Activated T-cell treated with anti-CD3 and anti-CD28 coated beads, Interleukin-2, amount 50 U/mL, for 48 hours (primary cell): ENCODE measurements at regions not wholly inside any gene's neighbourhood (a gene's known extent, or its start where the extent isn't known, plus 50 kb on each side); places are given as distances from the start of the nearest gene placed in this dataset.
"Not testable (repeated sequence)": the region's sequence is repeated elsewhere in the genome, so short reads cannot be mapped to it uniquely, and the experiment has no call there.

Experiments used
- DNase-seq, 2 experiments: peaks; one replicate each; pipeline ENCODE4 v3.0.0-alpha.2; 2020

DNA sequence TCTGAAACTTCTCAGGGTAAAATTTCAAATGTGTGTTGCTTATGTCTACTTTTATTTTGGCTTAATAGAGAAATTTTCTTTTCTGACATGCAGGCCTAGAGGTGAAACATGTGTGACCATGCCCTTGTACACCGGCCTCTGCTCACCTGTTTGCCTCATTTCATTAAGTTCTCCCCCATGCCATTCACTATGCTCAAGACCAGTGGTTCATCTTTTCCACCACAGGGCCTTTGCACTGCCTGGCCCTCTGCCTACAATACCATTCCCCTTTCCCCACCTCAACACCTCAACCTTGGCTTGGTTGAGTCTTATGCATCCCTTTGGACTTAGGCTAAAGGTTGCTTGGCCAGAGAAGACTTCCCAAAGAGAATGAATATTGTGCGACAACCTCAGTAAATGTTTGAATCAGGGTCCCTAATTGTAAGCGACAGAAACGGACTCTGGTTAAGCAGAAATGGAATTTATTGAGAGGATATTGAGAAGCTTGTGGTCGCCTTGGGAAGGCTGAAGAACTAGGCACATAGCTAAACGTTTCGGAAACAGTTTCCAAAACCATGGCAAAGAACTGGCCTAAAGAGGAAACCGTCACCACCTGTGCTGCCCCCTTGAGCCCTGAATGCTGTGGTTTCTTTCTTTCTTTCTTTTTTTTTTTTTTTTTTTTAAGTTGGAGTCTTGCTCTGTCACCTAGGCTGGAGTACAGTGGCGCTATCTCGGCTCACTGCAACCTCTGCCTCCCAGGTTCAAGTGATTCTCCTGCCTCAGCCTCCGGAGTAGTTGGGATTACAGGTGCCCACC, 152.2 kb downstream of the SOX4 start:
- DNase-seq = no peak

DNA sequence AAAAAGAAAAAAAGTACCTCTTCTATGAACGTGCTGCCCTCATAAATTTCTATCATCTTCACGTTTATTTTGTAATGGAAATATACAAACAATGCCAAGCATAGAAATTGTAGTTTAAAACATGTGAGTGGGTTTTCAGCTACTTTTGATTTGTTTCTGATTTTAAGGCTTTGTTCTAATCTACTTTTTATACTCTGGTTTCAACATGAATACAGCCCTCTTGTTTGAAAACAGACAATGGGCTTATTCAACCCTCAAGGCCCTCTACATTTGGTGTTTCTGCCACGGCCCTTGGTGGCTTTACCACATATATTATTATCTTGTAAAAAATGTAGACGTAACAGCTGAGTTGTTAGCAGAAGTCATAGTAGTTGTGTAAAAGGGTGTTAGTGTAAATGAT, 153.9 kb downstream of the SOX4 start:
- DNase-seq = no peak

DNA sequence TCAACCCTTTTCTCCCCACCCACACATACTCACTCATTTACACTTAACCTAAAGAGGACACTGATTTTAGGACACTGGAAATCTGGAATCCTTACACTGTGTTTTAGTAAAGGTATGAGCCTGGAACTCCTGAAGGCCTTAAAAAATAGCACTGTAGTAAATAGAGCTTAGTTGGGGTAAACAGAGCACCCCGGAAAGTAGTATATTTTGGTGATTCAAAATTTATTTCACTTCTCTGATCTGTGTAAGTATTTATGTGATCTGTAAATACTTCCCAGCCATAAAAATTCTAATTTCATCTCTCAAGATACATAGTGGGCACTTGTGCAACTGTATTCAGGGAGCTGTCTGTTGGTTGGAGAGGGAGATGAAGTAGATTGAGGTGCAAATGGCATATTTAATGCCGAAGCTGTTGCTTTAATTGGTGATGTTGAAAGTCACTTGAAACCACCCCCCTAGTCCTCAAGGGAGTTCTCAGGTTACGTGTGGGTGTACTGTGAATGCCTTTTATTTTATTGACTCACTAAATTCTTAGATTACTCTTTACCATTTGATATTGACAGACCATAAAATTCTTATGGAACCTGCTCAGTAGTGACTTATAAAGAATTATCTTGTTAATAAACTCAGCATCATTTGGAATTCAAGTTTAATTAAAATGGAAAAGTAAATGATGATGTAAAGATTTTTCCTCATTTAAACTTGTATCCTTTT, 154.9 kb downstream of the SOX4 start:
- DNase-seq = no peak

DNA sequence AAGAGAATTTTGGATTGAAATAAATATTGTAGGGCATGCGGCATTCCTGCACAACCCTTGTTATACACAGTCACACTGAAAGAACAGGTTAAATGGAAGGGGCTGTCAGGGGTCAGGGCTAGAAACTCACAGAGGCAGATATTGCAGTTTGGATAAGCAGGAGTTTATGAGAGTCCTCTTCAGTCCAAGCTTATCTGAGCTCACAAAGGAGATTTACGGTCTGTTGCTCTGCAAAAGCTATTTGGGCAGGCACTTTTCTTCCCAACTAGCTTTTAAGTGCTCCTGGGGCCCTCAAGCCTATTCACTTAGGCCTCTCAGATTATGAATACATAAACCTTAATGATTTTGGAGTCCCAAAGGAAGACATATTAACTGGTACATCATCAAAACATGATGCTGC, 156.2 kb downstream of the SOX4 start:
- no peak for DNase-seq

DNA sequence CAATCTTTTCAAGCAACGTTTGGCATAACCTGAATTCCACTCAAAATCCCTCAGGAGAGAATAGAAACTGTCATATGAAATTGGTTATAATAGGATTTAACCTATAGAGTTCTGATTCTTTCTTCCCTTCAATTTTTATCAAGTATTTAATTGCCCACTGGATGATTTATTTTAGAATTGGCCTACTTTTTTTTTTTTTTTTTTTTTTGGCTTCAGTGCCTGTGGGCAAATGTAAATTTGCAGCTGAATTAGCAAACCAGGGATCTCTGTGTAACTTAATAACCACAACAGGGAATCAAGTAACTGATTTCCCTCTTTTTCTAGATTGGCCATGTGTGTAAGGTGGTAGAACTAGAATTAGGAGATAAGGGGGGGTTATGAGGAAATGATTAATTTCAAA, 157.0 kb downstream of the SOX4 start:
- DNase-seq = no peak

DNA sequence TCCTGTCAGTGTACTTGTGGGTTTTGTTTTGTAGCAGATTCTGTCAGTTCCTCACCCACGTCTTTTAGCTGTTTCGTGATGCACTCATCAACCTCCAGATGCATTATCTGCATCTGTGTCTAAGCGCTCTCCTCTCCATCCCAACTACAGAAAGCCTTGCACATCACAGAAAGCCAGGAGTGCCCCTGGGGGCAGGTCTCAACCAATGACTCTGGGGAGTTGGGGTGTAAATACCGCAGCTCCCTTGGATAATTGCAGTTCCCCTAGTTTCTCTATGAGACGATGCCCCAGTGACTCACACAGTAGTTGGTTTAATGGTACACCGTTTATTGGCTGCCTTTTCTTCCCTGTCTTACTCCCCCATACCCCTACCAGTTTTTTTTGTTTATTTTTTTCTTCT, 158.1 kb downstream of the SOX4 start:
- DNase-seq = no peak

DNA sequence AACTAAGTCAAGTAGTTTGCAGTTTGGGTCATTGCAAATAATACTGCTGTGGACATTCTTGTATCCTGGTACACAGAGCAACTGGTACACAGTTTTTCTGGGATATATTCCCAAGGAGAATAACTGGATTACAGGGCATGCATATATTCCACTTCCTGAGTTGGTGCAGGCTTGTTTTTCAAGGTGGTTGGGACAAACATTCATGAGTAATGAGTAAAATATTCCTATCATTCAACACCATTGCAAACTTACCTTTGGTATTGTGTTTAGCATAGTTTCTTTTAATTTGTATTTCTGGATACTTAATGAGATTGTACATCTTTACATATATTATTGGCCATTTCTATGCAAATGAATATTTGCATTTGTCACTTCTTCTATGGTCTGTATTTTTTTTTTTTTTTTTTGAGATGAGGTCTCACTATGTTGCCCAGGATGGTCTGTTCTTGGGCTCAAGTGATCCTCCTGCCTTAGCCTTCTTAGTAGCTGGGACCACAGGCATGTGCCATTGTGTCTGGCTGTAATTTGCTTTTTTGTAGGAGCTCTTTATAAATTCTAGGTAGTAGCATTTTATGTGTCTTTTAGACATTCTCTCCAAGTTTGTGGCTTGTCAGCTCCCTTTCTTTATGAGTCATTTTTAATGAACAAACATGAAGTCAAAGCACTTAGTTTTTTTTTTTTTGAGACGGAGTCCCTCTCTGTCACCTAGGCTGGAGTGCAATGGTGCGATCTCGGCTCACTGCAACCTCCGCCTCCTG, 158.7 kb downstream of the SOX4 start:
- DNase-seq = no peak

DNA sequence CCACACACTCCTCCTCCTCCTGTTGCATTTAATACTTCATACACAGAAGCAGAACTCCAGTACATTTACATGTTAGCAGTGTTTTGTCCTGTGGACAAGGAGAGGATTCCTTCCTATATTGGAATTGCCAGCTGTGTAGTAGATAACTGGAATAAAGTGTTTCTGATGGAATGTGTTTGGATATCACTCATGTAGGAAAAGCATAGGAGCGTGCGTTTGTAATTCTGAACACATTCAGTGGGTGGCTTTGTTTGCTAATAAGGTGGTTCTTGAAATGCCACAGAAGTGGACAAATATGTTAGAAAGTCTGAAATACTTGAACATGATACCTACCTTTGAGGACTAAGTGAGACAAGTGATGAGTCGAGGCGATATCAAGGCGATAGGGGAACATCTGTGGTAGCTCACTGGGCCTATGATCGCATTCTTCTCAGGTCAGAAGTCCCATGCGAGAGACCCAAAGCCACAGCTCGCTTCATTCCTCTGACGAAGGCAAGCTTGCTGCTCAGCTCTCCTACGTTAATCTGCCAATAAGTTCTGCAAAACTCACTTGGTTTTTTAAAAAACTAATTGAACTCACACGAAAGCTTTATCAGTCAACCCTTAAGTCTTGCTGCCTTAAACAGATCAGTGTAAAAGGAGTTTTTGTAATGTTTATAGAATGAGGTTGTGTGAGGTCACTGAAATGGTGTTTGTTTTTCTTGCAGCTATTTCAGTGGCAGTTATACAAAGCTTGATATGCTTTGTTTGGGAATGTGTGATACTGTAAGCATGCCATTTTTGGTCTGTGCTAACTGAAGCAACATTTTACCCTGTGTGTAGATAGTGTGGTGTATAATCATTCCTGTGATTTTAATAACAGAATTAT, 159.9 kb downstream of the SOX4 start:
- DNase-seq = no peak

DNA sequence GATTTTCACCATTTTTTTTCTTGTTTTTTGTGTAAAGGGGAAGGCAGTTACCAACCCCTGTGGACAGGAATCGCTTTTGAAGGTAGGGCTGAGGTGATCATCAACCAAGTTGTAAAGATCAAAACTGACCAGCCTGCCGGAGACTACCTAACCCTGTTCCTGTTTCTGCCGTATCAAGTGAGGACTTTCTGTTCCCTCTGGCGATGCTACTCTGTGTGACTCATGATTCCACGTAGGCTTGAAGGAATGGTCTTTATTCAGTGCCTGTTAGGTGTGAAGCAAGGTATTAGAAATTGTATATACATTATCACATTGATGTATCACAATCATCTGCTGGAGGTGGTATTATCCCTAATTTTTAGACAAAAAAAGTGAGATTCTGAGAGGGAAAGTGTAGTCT, 161.3 kb downstream of the SOX4 start:
- no peak for DNase-seq

DNA sequence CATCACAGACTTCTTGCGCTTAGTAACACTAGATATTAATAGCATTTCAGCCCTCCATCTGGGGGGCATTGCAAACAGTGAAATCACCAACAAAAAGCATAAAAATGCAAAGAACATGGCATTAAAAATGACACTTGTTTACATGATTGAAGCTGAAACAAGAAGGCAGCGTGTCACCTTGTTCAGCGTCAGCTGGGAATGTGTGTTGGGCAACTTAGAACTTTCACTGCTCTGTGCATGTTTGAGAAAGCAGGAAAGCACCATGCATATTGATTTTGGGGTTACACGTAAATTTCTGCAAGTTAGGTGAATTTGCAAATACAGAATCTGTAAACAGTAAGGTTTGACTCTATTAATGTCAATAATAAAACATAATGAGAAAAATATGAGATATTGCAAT, 162.9 kb downstream of the SOX4 start:
- no peak for DNase-seq

DNA sequence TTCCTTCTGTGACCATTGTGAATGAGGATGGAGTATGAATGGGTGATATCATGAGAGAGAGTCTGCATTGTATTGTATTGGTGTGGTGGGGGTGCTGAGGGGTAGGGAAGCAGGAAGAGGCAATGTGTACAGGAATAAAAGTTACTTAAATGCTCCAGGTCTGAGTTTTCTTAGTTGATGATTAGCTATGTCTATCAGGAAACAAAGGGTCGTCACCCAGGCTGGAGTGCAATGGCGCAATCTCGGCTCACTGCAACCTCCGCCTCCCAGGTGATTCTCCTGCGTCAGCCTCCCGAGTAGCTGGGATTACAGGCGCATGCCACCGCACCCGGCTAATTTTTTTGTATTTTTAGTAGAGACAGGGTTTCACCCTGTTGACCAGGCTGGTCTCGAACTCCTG, 163.8 kb downstream of the SOX4 start:
- not testable (repeated sequence) for DNase-seq

DNA sequence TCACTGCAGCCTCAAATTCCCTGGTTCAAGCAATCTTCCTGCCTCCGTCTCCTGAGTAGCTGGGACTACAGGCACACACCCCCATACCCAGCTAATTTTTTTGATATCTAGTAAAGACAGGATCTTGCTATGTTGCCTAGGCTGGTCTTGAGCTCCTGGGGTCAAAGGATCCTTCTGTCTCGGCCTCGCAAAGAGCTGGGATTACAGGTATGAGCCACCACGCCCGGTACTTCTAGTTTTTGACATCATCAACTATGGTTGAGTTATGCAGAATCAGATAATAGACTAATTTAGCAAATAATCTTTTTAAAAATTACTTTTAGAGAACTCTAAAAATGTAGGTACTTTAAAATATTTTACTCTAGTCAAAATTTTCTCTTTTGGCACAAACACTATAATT, 166.2 kb downstream of the SOX4 start:
- DNase-seq = no peak

DNA sequence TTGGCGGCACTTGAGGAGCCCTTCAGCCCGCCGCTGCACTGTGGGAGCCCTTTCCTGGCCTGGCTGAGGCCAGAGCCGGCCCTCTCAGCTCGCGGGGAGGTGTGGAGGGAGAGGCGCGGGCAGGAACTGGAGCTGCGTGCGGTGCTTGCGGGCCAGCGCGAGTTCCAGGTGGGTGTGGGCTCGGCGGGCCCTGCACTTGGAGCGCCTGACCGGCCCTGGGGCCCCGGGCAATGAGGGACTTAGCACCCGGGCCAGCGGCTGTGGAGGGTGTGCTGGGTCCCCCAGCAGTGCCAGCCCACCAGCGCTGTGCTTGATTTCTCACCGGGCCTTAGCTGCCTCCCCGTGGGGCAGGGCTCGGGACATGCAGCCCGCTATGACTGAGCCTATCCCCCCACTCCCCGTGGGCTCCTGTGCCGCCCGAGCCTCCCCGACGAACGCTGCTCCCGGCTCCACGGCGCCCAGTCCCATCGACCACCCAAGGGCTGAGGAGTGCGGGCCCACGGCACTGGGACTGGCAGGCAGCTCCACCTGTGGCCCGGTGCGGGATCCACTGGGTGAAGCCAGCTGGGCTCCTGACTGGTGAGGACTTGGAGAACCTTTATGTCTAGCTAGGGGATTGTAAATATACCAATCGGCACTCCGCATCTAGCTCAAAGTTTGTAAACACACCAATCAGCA, 167.6 kb downstream of the SOX4 start:
- DNase-seq = not testable (repeated sequence)

DNA sequence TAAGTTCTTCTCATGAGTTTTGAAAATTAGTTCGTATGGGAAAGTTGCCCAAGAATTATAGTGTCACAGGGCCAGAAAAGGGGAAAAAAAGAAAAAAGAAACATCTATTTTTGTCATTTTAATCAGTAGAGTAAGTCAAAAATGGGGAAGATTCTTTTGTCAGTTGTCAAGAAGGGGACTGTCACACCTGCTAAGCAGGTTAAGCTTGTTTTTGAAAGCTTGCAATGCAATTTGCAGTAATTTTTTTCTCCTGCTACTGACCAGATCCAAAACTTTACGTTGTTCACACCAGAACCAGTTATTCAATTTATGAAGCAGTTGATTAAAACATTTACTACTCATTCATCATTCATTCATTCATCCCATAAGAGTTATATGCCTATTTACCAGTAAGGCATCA, 171.4 kb downstream of the SOX4 start:
- no peak for DNase-seq

DNA sequence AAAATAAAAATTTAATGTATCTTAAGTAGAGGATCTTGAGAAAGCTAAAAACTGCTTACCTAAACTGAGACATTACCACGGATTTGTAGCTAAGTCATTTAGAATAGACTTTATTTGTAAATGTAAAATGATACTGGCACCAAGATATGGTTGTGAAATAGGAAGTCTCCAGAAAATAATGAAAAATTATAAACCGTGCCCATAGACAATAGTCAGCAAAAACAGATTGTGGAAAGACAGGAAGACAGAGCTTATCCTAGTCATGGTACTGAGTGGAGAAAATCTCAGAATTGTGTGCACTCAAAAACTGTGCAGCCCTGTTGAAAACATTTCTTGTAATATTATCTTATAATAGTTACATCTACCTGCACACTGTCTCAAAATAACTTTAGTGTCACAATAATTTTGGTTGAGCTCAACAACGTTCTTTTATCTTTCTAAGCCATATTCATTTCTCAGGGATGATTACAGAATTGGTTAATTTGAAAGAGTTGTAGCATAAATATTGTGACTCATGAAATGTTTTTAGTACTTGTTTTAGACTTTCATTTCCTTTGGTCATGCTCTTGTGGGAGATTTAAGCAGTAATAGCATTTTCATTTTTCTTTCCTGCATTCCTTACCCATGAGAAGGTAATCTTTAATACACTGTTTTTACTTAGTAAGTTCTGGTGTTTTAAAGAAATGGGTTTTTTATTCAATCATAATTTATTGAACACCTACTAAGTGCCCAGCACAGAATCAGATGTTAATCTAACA, 174.5 kb downstream of the SOX4 start:
- DNase-seq = no peak

DNA sequence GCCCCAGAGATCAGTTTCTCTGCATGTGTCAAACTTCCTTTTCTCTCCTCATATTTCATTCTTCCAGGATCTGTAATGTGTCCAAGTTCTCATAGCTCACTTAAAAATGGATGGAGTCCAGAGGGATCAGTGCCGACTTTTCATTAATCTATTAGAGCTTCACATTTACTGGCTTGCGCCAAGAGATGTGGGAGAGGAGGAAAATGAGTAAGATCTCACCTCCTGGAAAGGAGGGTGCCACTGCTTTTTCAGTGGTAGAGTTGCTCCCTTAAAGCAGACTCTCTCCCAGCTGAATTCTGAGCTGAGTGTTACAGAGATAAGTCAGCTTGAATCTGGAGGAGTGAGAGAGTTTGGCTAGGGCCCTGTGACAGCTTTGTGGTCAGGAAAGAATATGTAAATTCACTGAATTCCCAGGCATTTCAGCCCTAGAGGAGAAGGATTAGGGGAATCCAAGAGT, 175.9 kb downstream of the SOX4 start:
- DNase-seq = no peak

DNA sequence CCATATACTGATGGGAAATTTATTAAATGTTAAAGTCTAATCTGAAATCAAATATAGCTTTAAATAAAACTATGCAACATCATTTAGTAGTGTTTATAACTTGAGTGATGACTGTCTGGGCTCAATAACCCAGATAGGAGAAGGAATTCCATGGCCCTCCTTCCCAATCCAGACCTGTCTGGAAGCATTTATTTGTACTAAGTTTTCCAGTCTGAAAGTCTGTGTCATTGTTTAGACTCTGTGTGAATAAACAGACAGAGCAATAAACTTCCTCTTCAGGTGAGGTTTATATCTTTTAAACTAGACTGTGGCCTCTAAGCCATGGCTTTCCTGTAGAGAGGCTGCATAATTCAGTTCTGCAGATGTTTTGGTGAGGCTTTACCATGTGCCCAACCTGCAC, 176.4 kb downstream of the SOX4 start:
- no peak for DNase-seq

DNA sequence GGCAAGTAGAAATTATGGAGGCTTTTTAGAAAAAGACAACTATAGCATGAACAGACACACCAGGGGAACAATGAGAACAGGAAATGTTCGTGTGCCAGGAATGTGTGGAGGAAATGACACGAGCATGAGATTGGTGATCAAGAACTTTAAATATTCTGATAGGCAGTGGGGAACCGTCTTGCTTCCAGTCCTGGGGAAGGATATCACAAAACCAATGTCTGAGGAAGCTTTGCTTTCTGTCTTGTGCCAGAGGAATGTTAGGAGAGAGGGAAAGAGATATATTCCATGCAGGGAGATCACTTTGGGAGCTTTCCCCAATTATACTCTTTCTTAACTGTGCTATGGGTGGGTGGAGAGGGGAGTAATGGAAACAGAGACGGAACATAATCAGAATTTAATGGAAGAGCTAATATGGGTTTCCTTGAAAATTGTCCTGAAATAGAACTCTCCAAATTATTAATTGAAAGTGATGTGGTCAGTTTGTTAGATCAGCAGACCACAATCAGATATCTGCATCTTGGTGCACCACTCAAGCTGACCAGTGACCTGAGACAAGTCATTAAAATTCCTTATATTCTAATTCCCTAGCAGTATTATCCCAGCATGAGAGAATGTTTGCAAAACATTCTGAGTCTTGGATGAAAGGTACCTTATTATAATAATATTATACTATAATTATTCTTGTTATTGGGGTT, 178.2 kb downstream of the SOX4 start:
- no peak for DNase-seq

DNA sequence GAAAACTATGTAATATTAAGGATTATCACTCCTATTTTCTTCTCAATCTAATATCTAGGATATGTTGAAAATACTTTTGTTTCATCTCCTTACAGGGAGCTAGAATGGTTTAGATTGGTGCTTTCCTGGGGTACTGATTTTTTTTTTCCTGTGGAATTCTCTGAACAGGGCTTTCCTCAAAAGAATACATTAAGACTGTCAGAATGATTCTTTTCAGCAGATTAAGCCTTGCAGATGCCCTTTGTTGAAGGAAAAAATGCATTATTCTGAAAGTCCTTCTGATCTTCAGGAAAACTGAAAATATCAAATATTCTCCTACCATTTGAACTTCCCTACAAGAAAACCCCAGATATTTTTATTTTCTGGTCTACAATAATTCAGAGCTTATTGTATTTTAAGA, 178.9 kb downstream of the SOX4 start:
- DNase-seq = no peak

DNA sequence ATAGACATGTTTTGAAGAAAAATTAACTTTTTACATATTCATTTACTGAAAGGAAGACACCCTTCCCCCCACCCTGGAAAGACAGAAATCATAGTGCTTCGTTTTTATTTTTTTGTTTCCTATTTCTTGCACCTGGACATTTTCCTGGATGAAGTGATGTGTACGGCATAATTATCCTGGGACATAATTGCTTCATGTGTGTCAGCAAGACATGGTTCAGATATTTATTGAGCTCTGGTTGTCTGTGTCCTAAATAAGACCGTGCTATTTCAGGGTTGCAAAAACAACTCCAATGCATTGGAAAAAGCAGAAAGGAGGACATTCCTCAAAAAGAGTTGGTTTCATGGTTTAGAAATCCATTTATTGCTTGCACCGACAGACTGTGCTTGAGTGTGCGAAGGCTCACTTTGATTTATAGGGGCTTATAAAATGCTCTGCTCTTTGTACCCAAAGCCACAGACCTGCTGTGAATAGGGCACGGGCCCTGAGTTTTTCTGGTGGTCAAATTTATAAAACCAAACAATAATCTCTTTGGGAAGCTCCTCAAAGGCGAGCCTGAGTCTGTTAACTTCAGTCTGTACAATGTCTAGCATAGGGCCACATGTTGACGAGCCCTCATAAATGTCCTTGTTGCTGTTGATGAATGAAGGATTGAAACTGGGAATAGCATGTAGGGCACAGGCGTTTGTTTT, 179.5 kb downstream of the SOX4 start:
- DNase-seq = no peak
